GM12878 (cell line): ENCODE measurements at regions not wholly inside any gene's neighbourhood (a gene's known extent, or its start where the extent isn't known, plus 50 kb on each side); places are given as distances from the start of the nearest gene placed in this dataset.
A peak's percentile ranks its signal among the peaks of the same experiment; 100 is the strongest.

Experiments used
- ATAC-seq: fragments of 200-7000 bp; cut with Tn5 transposase; 3 replicates; pipeline ENCODE4 v1.9.1; 2020; ENCODE audit warnings: mild to moderate bottlenecking, moderate library complexity
- BruUV-seq: library from RNA; stranded (reverse); fragments of 400-500 nt; replicated peaks from 2 replicates; lab custom pipeline; 2021; lab: Mats Ljungman, UMichigan
- CTCF ChIA-PET: fragments of 300-600 bp; sonication (Branson Sonifier 250); formaldehyde crosslinking; extraction: SDS; loops from one replicate; lab custom pipeline; 2021; ENCODE audit warnings: inconsistent platforms; lab: Yijun Ruan, JAX
- POLR2A ChIA-PET: fragments of 350-600 bp; formaldehyde crosslinking; extraction: SDS; loops from one replicate; lab custom pipeline; 2021; ENCODE audit warnings: inconsistent platforms; lab: Charles Lee
- RAD21 ChIA-PET: fragments of 300-600 bp; sonication (Branson Sonifier 250); formaldehyde crosslinking; loops from one replicate; lab custom pipeline; 2023; ENCODE audit warnings: antibody characterized with exemption; ENCODE audit not compliant: unreplicated experiment; lab: Charles Lee
- SMC1A ChIA-PET: fragments of 300-600 bp; sonication (Branson Sonifier 250); formaldehyde crosslinking; loops from one replicate; lab custom pipeline; 2023; ENCODE audit not compliant: unreplicated experiment, uncharacterized antibody; lab: Charles Lee
- DNase-seq: peaks from one replicate; pipeline ENCODE4 v3.0.0-alpha.2; 2011; ENCODE audit warnings: low read depth, low spot score
- FAIRE-seq: peaks from 3 replicates; lab custom pipeline; 2011; peaks lifted over from hg19 to GRCh38; lab: Jason Lieb, UNC
- H2AFZ ChIP-seq: 2 replicates; pipeline ENCODE4 v1.6.0; 2011; ENCODE audit warnings: low read depth, low read length, control low read depth; ENCODE audit not compliant: control insufficient read depth
- H3K27ac ChIP-seq: 2 replicates; pipeline ENCODE4 v1.5.1; 2011; ENCODE audit warnings: control low read depth; ENCODE audit not compliant: control insufficient read depth, insufficient read depth
- H3K27me3 ChIP-seq, 2 experiments: replicated peaks in 1 of 2; 2 replicates each; pipeline versions ENCODE4 v1.6.0 to v1.6.1; 2011; ENCODE audit warnings: low read length in 1 of 2; ENCODE audit not compliant: control insufficient read depth in 2 of 2, insufficient read depth in 2 of 2
- H3K36me3 ChIP-seq, 2 experiments: 2 replicates each; pipeline ENCODE4 v1.5.1; 2011; ENCODE audit warnings: low read length in 1 of 2; ENCODE audit not compliant: control insufficient read depth in 2 of 2, insufficient read depth in 2 of 2
- H3K4me1 ChIP-seq: 2 replicates; pipeline ENCODE4 v1.6.1; 2011; ENCODE audit warnings: mild to moderate bottlenecking, low read length, moderate library complexity, mixed read lengths; ENCODE audit not compliant: control insufficient read depth, insufficient read depth
- H3K4me2 ChIP-seq: 2 replicates; pipeline ENCODE4 v1.6.0; 2011; ENCODE audit warnings: control low read depth; ENCODE audit not compliant: control insufficient read depth, insufficient read depth
- H3K4me3 ChIP-seq: fragments of 200-600 bp; sonication (generic); 2 replicates; pipeline ENCODE4 v1.5.1; 2016
- H3K79me2 ChIP-seq: 2 replicates; pipeline ENCODE4 v1.6.0; 2011; ENCODE audit warnings: low read length; ENCODE audit not compliant: control insufficient read depth, insufficient read depth
- H3K9ac ChIP-seq: 2 replicates; pipeline ENCODE4 v1.8.0; 2011; ENCODE audit warnings: low read length, control low read depth, mixed read lengths; ENCODE audit not compliant: control insufficient read depth, insufficient read depth
- H3K9me3 ChIP-seq: replicated peaks from 3 replicates; pipeline ENCODE4 v1.5.1; 2011; ENCODE audit warnings: mild to moderate bottlenecking, low read length; ENCODE audit not compliant: control insufficient read depth, insufficient read depth
- H4K20me1 ChIP-seq: 2 replicates; pipeline ENCODE4 v1.6.0; 2011; ENCODE audit not compliant: control insufficient read depth, insufficient read depth
- BACH1 ChIP-seq: fragments of 450-650 bp; IDR thresholded peaks from 2 replicates; pipeline ENCODE4 v1.6.1; 2017; ENCODE audit warnings: mild to moderate bottlenecking, borderline replicate concordance
- CBX5 ChIP-seq: sonication (generic); IDR thresholded peaks from 2 replicates; pipeline ENCODE4 v1.6.1; 2016; ENCODE audit warnings: low read depth, moderate library complexity, mild to moderate bottlenecking, inconsistent platforms
- CHD2 ChIP-seq: IDR thresholded peaks from 2 replicates; pipeline ENCODE4 v1.6.1; 2011; ENCODE audit warnings: low read depth, low read length, improper control_type of control experiment, borderline replicate concordance
- E4F1 ChIP-seq: fragments of 450-650 bp; IDR thresholded peaks from 2 replicates; pipeline ENCODE4 v1.6.1; 2018; ENCODE audit warnings: borderline replicate concordance, mild to moderate bottlenecking; ENCODE audit not compliant: partially characterized antibody
- GATAD2B ChIP-seq: fragments of 450-650 bp; conservative IDR thresholded peaks from 2 replicates; pipeline ENCODE4 v1.6.1; 2017; ENCODE audit warnings: low read depth, mild to moderate bottlenecking, moderate library complexity
- IRF4 ChIP-seq: IDR thresholded peaks from 2 replicates; pipeline ENCODE4 v1.6.1; 2011; ENCODE audit warnings: low read depth, low read length
- PBX3 ChIP-seq: IDR thresholded peaks from 2 replicates; pipeline ENCODE4 v1.6.1; 2011; ENCODE audit warnings: mild to moderate bottlenecking, low read depth, low read length, moderate library complexity; ENCODE audit not compliant: insufficient replicate concordance
- PKNOX1 ChIP-seq: fragments of 450-650 bp; IDR thresholded peaks from 2 replicates; pipeline ENCODE4 v1.6.1; 2016; ENCODE audit warnings: mild to moderate bottlenecking
- RFX5 ChIP-seq: IDR thresholded peaks from 2 replicates; pipeline ENCODE4 v1.6.1; 2011; ENCODE audit warnings: low read depth, low read length, improper control_type of control experiment
- SMAD1 ChIP-seq: fragments of 450-650 bp; IDR thresholded peaks from 2 replicates; pipeline ENCODE4 v1.6.1; 2018; ENCODE audit warnings: mild to moderate bottlenecking, low read depth; ENCODE audit not compliant: partially characterized antibody
- SUZ12 ChIP-seq: fragments of 200-600 bp; sonication (generic); IDR thresholded peaks from one replicate; pipeline ENCODE4 v1.6.1; 2018; ENCODE audit warnings: antibody characterized with exemption, mild to moderate bottlenecking; ENCODE audit not compliant: unreplicated experiment
- TAF1 ChIP-seq: IDR thresholded peaks from 2 replicates; pipeline ENCODE4 v1.6.1; 2011; ENCODE audit warnings: mild to moderate bottlenecking, low read depth, low read length, borderline replicate concordance
- TBL1XR1 ChIP-seq: IDR thresholded peaks from 2 replicates; pipeline ENCODE4 v1.6.1; 2012; ENCODE audit warnings: low read depth, low read length, improper control_type of control experiment
- TCF3 ChIP-seq: IDR thresholded peaks from 2 replicates; pipeline ENCODE4 v1.6.1; 2012; ENCODE audit warnings: low read depth, mild to moderate bottlenecking, low read length, borderline replicate concordance; ENCODE audit not compliant: insufficient read depth
- ZNF274 ChIP-seq: IDR thresholded peaks from one replicate; pipeline ENCODE4 v1.8.0; 2011; ENCODE audit not compliant: insufficient read length, insufficient read depth
- ZNF384 ChIP-seq: IDR thresholded peaks from 2 replicates; pipeline ENCODE4 v1.6.1; 2012; ENCODE audit warnings: low read depth, mild to moderate bottlenecking, low read length, improper control_type of control experiment, borderline replicate concordance
- ZNF687 ChIP-seq: fragments of 450-650 bp; IDR thresholded peaks from 2 replicates; pipeline ENCODE4 v1.6.1; 2017; ENCODE audit warnings: mild to moderate bottlenecking, moderate library complexity
- WGBS: methylation state at CpG from one replicate; pipeline ENCODE4 v1.1.6; 2016; ENCODE audit warnings: low lambda C conversion rate; ENCODE audit not compliant: insufficient replicate concordance, insufficient coverage; ENCODE audit errors: missing lambda C conversion rate; 5-methylcytosine and 5-hydroxymethylcytosine counted together
- in situ Hi-C: fragments of 300-500 bp; cut with MboI; formaldehyde crosslinking; loops from 9 replicates; pipeline ENCODE4 v1.14.3; 2018; ENCODE audit warnings: mixed read lengths
- intact Hi-C: fragments of 100-400 bp; cut with micrococcal nuclease; formaldehyde crosslinking; loops from one replicate; pipeline ENCODE4 v1.14.2; 2022; ENCODE audit not compliant: unreplicated experiment

- Histone ChIP-seq H3K4me2 (no peak overlapping the region), H4K20me1 (no peaks in the 10 kb centered on the region), H3K79me2 (no peaks in the 10 kb centered on the region), H3K9me3 (no peaks in the 10 kb centered on the region), H3K27ac (no peak overlapping the region), H3K4me1 (no peaks in the 10 kb centered on the region), H3K36me3 (no peaks in the 10 kb centered on the region), H3K27me3 (0 out of 4 replicates have a peak, but pooled peaks cover 0 to 3% of the 10 kb centered on the region in 2 experiments), H2AFZ (no peak overlapping the region), H3K4me3 (no peak overlapping the region), H3K9ac (no peak overlapping the region)
- DNase-seq (no peak), ATAC-seq (no peak), FAIRE-seq (peak; percentile 13)
- in situ Hi-C loops (no loop called here), intact Hi-C loops (no loop called here)
- ChIA-PET CTCF (interaction anchor here (2.0 kb wide), 1 partner anchor 56 kb away, joined by 4 read pairs; no protein-coding TSS in a partner anchor), RAD21 (no interaction called here), POLR2A (interaction anchor here (0.6 kb wide), 1 partner anchor 522 kb away, joined by 3 read pairs; no protein-coding TSS in a partner anchor), SMC1A (interaction anchor here (0.8 to 1.7 kb wide), 2 partner anchors 10 to 27 kb away, joined by 4 read pairs; no protein-coding TSS in a partner anchor)
- 19% methylated on average over 2 of the region's 2 CpGs for WGBS
- no TSS peak for BruUV-seq
- TF ChIP-seq TBL1XR1 (no peak), TCF3 (no peak), RFX5 (no peak), IRF4 (no peak), CHD2 (no peak), BACH1 (no peak), TAF1 (no peak), ZNF274 (no peak), PKNOX1 (no peak), PBX3 (no peak), ZNF687 (no peak), CBX5 (no peak), SUZ12 (no peak), E4F1 (no peak), ZNF384 (no peak), SMAD1 (no peak), GATAD2B (no peak)
Observed at GRCh38 chr2:145812165-145812554, 1292.2 kb upstream of the ZEB2 start.
